Fibroblast of lung (primary cell): ENCODE measurements at regions not wholly inside any gene's neighbourhood (a gene's known extent, or its start where the extent isn't known, plus 50 kb on each side); places are given as distances from the start of the nearest gene placed in this dataset.

Source experiments
- EZH2 ChIP-seq: IDR thresholded peaks from 2 replicates; pipeline ENCODE4 v1.5.1; 2012; ENCODE audit warnings: low read length, control low read depth, mild to moderate bottlenecking; ENCODE audit errors: missing control alignments
- TF ChIP-seq, protein P1 (sequence below), 2 donors: IDR thresholded peaks in 1 of 2; conservative IDR thresholded peaks in 1 of 2; 1 replicate in 1 of 2; 2 replicates in 1 of 2; pipeline ENCODE4 v1.5.1; 2011 to 2012; ENCODE audit warnings: low read length in 2 of 2, control low read depth in 1 of 2, inconsistent platforms in 1 of 2, low read depth in 1 of 2, mild to moderate bottlenecking in 1 of 2

GRCh38 chr6:156554160-156554559, 223.0 kb upstream of the ARID1B start:
- TF ChIP-seq, protein P1, sequence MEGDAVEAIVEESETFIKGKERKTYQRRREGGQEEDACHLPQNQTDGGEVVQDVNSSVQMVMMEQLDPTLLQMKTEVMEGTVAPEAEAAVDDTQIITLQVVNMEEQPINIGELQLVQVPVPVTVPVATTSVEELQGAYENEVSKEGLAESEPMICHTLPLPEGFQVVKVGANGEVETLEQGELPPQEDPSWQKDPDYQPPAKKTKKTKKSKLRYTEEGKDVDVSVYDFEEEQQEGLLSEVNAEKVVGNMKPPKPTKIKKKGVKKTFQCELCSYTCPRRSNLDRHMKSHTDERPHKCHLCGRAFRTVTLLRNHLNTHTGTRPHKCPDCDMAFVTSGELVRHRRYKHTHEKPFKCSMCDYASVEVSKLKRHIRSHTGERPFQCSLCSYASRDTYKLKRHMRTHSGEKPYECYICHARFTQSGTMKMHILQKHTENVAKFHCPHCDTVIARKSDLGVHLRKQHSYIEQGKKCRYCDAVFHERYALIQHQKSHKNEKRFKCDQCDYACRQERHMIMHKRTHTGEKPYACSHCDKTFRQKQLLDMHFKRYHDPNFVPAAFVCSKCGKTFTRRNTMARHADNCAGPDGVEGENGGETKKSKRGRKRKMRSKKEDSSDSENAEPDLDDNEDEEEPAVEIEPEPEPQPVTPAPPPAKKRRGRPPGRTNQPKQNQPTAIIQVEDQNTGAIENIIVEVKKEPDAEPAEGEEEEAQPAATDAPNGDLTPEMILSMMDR (conservative IDR thresholded peaks at IDR 0.05 in 1 of 2, IDR thresholded peaks at IDR 0.05 in 1 of 2; ENCODE audit: low read depth in 1 of 2, low read length in 2 of 2) = no peak
- no peak for TF ChIP-seq EZH2
